Kidney epithelial cell (primary cell): ENCODE measurements at regions not wholly inside any gene's neighbourhood (a gene's known extent, or its start where the extent isn't known, plus 50 kb on each side); places are given as distances from the start of the nearest gene placed in this dataset.

Source experiments
- DNase-seq: peaks from one replicate; pipeline ENCODE4 v3.0.0-alpha.2; 2010; ENCODE audit warnings: low read depth
- H3K27me3 ChIP-seq: 2 replicates; pipeline ENCODE4 v1.6.0; 2011; ENCODE audit warnings: low read length; ENCODE audit not compliant: control insufficient read depth, insufficient read depth
- H3K36me3 ChIP-seq: 2 replicates; pipeline ENCODE4 v1.5.1; 2011; ENCODE audit warnings: low read length; ENCODE audit not compliant: control insufficient read depth, insufficient read depth
- H3K4me3 ChIP-seq: 2 replicates; pipeline ENCODE4 v1.5.1; 2011; ENCODE audit warnings: low read depth, mild to moderate bottlenecking, control low read depth, low read length
- TF ChIP-seq, protein P1 (sequence below): IDR thresholded peaks from 2 replicates; pipeline ENCODE4 v1.5.1; 2011; ENCODE audit warnings: mild to moderate bottlenecking, moderate library complexity, low read length, control low read depth, inconsistent platforms; ENCODE audit not compliant: insufficient read depth, poor library complexity, severe bottlenecking

DNA sequence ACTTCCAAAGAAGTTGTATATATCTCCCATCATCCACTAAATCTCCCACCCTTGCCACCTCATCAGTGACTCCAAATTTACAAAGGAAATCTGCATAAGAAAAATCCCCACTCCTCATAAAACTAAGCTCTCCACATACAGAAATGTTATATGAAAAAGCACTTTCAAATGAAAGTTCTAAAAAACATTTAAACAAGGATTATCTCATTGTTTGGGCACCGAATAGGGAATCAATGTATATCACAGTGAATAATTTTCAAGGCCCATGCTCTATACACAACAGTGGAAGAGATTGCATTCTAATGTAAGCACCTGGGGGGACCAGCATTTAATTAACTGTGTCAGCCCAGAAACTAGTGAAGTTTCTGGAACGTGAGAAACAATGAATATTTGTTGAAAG lies 70.1 kb downstream of the OSR1 start:
- TF ChIP-seq, protein P1, sequence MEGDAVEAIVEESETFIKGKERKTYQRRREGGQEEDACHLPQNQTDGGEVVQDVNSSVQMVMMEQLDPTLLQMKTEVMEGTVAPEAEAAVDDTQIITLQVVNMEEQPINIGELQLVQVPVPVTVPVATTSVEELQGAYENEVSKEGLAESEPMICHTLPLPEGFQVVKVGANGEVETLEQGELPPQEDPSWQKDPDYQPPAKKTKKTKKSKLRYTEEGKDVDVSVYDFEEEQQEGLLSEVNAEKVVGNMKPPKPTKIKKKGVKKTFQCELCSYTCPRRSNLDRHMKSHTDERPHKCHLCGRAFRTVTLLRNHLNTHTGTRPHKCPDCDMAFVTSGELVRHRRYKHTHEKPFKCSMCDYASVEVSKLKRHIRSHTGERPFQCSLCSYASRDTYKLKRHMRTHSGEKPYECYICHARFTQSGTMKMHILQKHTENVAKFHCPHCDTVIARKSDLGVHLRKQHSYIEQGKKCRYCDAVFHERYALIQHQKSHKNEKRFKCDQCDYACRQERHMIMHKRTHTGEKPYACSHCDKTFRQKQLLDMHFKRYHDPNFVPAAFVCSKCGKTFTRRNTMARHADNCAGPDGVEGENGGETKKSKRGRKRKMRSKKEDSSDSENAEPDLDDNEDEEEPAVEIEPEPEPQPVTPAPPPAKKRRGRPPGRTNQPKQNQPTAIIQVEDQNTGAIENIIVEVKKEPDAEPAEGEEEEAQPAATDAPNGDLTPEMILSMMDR, result no peak
- DNase-seq, result no peak

DNA sequence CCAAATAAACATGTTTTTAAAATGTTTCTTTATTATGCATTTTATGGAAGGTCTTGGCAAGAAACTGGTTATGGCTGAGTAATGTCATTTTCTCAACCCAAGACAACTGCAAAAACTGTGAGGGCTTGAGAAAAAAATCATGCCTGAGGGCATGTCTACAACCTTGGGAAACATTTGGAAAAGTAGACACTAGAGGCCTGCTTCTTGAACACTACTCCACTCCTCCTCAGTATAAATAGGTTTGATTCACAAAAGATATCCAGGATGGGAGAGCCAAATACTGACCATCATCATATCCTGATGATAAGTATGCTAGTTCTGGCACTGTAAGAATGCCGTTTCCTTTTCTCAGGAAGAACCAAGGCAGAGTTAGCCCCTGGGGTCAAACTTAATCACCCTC lies 71.1 kb downstream of the OSR1 start:
- Histone ChIP-seq H3K27me3 (no peaks in the 10 kb centered on the region), H3K36me3 (no peaks in the 10 kb centered on the region), H3K4me3 (no peak overlapping the region)
- TF ChIP-seq, protein P1, result no peak
- DNase-seq, result no peak

More for the DNA sequence above, 70.1 kb downstream of the OSR1 start:
- Histone ChIP-seq H3K36me3 (no peaks in the 10 kb centered on the region), H3K27me3 (no peaks in the 10 kb centered on the region), H3K4me3 (no peak overlapping the region)

DNA sequence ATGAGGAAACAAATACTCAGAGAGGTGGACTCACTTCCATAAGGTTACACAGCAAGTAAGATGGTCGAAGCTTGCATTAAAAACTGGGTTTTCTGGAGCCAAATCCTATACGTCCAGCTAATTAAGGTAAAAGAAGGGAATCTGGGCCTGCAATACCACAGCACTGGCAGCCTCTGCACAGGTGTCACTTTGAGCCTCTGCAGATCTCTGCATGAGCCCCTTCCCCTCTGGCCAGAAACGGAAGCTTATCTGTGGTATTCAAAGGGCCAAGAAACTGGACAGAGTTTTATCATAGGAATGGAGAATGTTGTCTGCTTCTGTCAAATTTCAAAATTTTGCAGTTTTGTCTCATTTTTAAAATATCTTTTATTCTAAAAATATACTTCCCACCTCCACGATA lies 76.1 kb downstream of the OSR1 start:
- no peak overlapping the region for H3K4me3 ChIP-seq
- no peaks in the 10 kb centered on the region for H3K27me3 ChIP-seq
- TF ChIP-seq, protein P1, result no peak
- H3K36me3 ChIP-seq, result no peaks in the 10 kb centered on the region
- no peak for DNase-seq

DNA sequence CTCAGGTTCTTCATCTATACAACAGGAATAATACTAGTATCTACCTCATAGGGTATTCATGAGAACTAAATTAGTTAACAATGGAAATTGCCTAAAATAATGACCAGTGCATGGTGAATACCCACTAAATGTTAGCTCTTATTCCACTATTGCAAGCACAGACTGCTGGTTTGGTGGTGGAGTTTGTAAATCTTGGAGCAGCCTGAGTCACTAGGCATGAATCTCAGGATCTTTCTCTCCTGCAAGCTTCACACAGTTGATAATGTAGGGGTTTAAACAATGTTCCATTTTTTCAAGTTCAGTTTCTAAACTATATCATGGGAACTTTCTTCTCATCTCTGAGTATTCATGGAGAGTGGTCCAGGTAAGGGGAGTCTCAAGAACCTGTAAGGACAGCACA lies 84.0 kb downstream of the OSR1 start:
- DNase-seq, result no peak
- TF ChIP-seq, protein P1, result no peak
- no peaks in the 10 kb centered on the region for H3K36me3 ChIP-seq
- H3K27me3 ChIP-seq, result no peaks in the 10 kb centered on the region
- no peak overlapping the region for H3K4me3 ChIP-seq

DNA sequence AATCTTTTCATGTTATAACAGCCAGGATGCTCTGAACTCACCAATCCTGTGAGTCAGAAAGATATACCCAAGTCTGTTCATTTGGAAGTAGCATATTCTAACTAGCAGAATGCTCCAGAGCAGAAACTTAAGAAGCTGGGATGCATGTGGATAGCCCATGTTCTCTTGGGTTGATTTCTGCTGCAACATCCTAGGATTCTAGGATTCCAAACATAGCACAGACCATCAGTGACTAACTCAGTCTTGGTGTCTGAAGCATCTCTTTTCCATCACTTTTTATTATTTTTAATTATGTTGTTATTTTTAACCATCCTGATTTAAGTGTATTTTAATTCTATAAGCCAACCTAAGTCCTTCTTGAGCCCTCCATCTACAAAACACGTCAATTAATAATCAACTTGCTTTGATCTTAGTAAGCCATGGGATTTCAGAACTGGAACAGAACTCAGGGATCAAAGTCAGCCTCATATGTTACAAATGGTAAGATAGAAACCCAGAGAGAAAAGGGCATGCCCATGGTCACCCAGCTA lies 85.4 kb downstream of the OSR1 start:
- TF ChIP-seq, protein P1, result no peak

DNA sequence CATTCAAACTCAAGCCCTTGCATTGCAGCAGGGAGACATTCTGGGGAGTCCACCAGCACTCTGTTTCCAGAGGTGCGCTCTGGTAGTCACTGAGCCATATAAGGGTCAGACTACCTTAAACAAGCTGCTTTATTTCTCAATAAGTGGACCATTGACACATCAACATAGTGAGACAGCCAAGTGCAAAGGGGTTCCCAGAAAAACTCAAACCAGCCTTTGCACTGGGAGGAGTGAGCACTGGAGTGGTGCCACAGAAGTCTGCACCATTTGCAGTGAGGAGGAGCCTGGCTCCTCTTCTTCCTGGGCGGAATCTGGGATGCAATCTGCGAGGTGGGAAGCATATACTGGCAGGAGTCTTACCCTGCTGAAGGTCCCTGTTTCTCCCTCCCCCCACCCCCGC lies 86.4 kb downstream of the OSR1 start:
- Histone ChIP-seq H3K27me3 (no peaks in the 10 kb centered on the region), H3K36me3 (no peaks in the 10 kb centered on the region), H3K4me3 (no peak overlapping the region)
- no peak for DNase-seq
- TF ChIP-seq, protein P1, result no peak

More for the DNA sequence above, 85.4 kb downstream of the OSR1 start:
- H3K36me3 ChIP-seq, result no peaks in the 10 kb centered on the region
- no peak overlapping the region for H3K4me3 ChIP-seq
- H3K27me3 ChIP-seq, result no peaks in the 10 kb centered on the region
- no peak for DNase-seq
